Activated CD4-positive, alpha-beta T cell treated with anti-CD3 and anti-CD28 coated beads for 36 hours (primary cell): ENCODE measurements at regions not wholly inside any gene's neighbourhood (a gene's known extent, or its start where the extent isn't known, plus 50 kb on each side); places are given as distances from the start of the nearest gene placed in this dataset.

Source experiments
- ATAC-seq: fragments of 200-7000 bp; cut with Tn5 transposase; one replicate; pipeline ENCODE4 v1.10.0; 2021; ENCODE audit warnings: mild to moderate bottlenecking, moderate library complexity
- CTCF ChIA-PET: fragments of 350-600 bp; sonication (Branson Sonifier 250); formaldehyde crosslinking; loops from one replicate; lab custom pipeline; 2021; ENCODE audit warnings: antibody characterized with exemption; lab: Charles Lee
- POLR2A ChIA-PET: fragments of 350-600 bp; sonication (Branson Sonifier 250); formaldehyde crosslinking; loops from one replicate; lab custom pipeline; 2021; ENCODE audit warnings: antibody characterized with exemption, inconsistent platforms; lab: Charles Lee
- DNase-seq: peaks from one replicate; pipeline ENCODE4 v3.0.0-alpha.2; 2020
- H3K27ac Mint-ChIP-seq: one replicate; pipeline ENCODE4 v1.8.0; 2021; ENCODE audit warnings: mixed read lengths
- H3K27me3 Mint-ChIP-seq: one replicate; pipeline ENCODE4 v1.8.0; 2021; ENCODE audit warnings: mixed read lengths
- H3K36me3 Mint-ChIP-seq: one replicate; pipeline ENCODE4 v1.8.0; 2021; ENCODE audit warnings: low read depth, mixed read lengths
- H3K4me1 Mint-ChIP-seq: one replicate; pipeline ENCODE4 v1.8.0; 2021; ENCODE audit warnings: mixed read lengths
- H3K4me3 Mint-ChIP-seq: one replicate; pipeline ENCODE4 v1.8.0; 2021; ENCODE audit warnings: mild to moderate bottlenecking, moderate library complexity, mixed read lengths
- H3K9me3 Mint-ChIP-seq: one replicate; pipeline ENCODE4 v1.8.0; 2021; ENCODE audit warnings: low read depth, mixed read lengths
- intact Hi-C, 2 experiments: fragments of 100-400 bp; cut with DNase I in 1 of 2; cut with micrococcal nuclease in 1 of 2; formaldehyde crosslinking; loops; one replicate each; pipeline versions ENCODE4 v1.14.2 to v1.15.1; 2022 to 2024; cut with DNase I, micrococcal nuclease

DNA sequence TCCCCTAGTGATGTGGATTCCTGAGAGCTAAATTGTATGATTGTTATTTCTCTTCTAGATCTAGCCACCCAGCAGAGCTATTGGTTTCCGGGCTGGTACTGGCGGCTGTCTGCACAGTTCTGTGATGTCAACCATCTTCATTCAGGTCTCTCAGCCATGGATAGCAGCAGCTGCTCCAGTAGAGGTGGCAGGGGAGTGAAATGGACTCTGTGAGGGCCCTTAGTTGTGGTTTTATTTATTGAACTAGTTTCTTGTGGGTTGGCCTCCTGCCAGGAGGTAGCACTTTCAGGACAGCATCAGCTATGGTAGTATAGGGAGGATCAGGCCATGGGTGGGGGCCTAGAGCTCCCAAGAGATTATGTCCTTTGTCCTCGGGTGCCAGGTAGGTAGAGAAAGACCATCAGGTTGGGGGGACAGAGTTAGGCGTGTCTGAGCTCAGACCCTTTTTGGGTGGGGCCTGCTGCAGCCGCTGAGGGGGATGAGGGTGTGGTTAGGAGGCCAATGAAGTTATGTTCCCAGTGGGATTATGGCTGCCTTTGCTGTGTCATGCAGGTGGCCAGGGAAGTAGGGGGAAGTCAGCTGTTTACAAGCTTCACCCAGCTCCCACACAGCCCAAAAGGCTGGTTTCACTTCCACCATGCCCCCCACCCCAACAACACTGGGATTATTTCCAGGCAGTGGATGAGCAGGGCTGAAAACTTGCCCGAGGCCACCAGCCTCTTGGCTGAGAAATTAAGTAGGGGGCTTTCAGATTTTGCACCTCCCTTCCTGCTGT is 55.1 kb upstream of the RGS4 start:
- H3K36me3 Mint-ChIP-seq = no peaks in the 10 kb centered on the region
- no peaks in the 10 kb centered on the region for H3K27me3 Mint-ChIP-seq
- DNase-seq (no peak), ATAC-seq (no peak)
- intact Hi-C loops = no loop called here
- ChIA-PET POLR2A (no interaction called here), CTCF (no interaction called here)
- H3K27ac Mint-ChIP-seq = no peak overlapping the region
- no peak overlapping the region for H3K4me3 Mint-ChIP-seq
- no peaks in the 10 kb centered on the region for H3K4me1 Mint-ChIP-seq
- peaks cover 2% of the 10 kb centered on the region for H3K9me3 Mint-ChIP-seq

DNA sequence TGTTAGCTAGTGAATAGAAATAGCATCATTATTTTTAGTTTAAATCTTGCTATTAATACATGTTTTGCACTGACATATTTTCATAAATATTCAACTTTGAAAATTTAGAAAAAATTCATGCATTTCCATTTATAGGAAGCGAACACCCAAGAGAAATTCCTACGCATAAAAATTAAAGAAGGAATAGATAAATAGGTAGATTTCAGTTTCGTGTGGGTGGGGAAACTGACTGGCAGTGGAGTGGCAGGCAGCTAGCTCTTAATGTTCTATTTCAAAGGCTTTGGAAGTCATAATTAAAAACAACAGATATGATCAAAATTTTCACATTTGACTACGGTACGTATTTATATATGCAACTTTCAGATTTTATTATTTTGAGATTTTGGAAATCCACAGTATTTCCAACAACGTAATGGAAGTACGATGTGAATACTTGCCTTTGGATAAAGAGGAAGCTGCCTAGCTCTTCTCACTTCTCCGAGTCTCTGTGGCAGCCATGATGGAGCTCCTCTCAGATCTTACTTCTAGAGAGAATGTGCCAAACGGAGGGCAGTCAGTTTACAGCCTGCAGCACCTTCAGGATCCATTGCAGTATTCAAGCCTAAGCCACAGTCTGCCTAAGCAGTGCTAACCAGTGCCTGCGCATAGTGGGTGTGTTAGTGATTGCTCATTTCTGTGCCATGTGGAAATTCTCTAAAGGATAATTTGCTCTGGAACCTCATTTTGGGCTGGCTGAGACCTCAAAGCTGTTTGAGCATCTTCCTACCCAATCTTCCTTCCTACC is 62.9 kb upstream of the RGS4 start:
- ATAC-seq (no peak), DNase-seq (no peak)
- Mint-ChIP-seq H3K4me3 (no peak overlapping the region), H3K27ac (no peak overlapping the region), H3K27me3 (peaks cover 14% of the 10 kb centered on the region), H3K4me1 (no peaks in the 10 kb centered on the region), H3K36me3 (no peaks in the 10 kb centered on the region), H3K9me3 (no peaks in the 10 kb centered on the region)
- CTCF ChIA-PET = no interaction called here
- intact Hi-C loops = no loop called here
- POLR2A ChIA-PET = no interaction called here

DNA sequence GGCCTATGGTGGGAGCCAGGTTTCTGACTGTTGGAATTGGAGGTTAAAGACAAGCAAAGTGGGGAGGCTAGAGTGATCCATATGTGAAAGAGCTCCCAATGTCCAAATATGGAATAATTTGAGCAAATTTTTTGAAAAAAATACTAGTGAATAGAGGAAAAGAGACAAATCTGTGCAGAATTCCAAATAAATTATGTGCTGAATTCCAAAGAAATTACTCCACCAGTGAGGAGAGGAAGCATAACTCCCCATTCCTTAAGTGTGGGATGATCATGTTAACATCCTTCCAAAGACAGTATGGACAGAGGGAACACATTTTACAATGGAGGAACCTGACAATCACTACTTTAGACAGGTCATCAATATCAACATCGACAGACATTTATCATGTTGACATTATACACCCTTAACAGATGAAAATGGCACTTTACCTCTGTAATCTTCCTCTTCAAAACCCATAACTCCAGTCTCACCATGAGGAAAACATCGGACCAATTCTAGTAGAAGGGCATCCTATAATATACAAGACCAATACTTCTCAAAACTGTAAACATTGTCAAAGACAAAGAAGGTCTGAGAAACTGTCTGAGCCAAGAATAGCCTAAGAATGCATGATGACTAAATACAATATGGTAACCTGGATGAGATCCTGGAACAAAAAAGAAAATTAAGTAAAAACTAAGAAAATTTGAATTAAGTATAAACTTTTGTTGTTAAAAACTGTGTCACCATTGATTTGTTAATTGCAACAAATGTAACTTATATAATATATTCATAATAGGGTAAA is 71.5 kb upstream of the RGS4 start:
- ATAC-seq = no peak
- H3K27me3 Mint-ChIP-seq = peaks cover 15% of the 10 kb centered on the region

DNA sequence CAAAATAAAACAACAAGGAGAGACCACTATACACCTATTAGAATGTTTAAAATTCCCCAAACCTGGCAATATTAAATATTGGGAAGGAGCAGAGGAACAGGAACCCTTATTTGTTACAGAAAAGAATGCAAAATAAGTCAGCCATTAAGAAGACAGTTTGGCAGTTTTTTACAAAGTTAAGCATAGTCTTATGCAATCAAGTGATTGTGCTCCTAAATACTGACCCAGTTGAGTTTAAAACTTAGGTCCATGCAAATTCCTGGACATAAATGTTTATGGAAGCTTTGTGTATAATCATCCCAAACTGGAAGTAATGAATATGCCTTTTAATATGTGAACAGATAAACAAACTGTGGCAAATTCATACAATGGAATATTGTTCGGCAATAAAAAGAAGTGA is 72.9 kb upstream of the RGS4 start:
- Mint-ChIP-seq H3K27ac (no peak overlapping the region), H3K9me3 (no peaks in the 10 kb centered on the region), H3K27me3 (peaks cover 11% of the 10 kb centered on the region), H3K4me1 (no peaks in the 10 kb centered on the region), H3K4me3 (no peak overlapping the region), H3K36me3 (no peaks in the 10 kb centered on the region)
- intact Hi-C loops = no loop called here
- POLR2A ChIA-PET = no interaction called here
- DNase-seq (no peak), ATAC-seq (no peak)
- CTCF ChIA-PET = interaction anchor here (0.7 kb wide), 1 partner anchor 64 kb away, joined by 3 read pairs; no protein-coding TSS in a partner anchor

More for the DNA sequence above, 71.5 kb upstream of the RGS4 start:
- H3K27ac Mint-ChIP-seq = no peak overlapping the region
- H3K4me1 Mint-ChIP-seq = no peaks in the 10 kb centered on the region
- intact Hi-C loops = no loop called here
- no peaks in the 10 kb centered on the region for H3K9me3 Mint-ChIP-seq
- no peaks in the 10 kb centered on the region for H3K36me3 Mint-ChIP-seq
- ChIA-PET CTCF (no interaction called here), POLR2A (no interaction called here)
- no peak for DNase-seq
- no peak overlapping the region for H3K4me3 Mint-ChIP-seq

DNA sequence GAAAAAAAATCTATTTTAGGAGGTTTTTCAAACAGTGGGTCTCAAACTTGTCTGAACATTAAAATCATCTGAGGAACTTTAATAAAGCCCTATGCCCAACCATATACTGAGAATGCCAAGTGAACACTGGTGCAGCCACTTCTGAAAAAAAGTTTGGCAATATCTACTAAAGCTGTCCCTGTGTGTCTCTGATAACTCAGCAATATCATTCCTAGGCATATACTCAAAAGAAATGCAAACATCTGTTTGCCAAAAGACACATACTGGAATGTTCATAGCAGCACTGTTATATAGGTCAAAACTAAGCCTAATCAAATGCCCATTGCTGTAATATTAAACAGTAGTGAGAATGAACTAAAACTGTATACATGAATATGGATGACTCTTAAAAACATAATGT is 74.2 kb upstream of the RGS4 start:
- Mint-ChIP-seq H3K4me3 (no peak overlapping the region), H3K9me3 (no peaks in the 10 kb centered on the region), H3K36me3 (no peaks in the 10 kb centered on the region), H3K27me3 (peaks cover 12% of the 10 kb centered on the region), H3K27ac (no peak overlapping the region), H3K4me1 (no peaks in the 10 kb centered on the region)
- ATAC-seq = no peak
- ChIA-PET POLR2A (no interaction called here), CTCF (no interaction called here)
- DNase-seq = no peak
- intact Hi-C loops = no loop called here

DNA sequence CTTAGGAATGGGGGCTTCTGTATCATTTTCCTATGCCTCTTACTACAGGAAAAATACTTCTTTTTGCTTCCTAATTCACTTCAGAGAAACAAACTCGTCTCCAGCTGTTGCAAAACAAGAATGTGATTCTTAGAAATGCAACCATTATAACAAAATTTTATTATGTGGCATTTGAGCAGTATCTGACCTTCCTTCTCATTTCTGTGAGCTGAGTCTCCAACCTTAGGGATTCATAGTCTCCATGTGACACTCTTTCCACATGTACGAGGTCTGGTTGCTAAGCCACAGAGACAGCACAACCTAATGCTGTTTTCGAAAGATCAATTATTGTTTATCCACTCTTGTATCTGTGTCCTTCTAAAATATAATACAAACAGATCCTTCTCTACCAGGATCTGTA is 75.3 kb upstream of the RGS4 start:
- Mint-ChIP-seq H3K4me1 (no peaks in the 10 kb centered on the region), H3K4me3 (no peak overlapping the region), H3K9me3 (no peaks in the 10 kb centered on the region), H3K36me3 (no peaks in the 10 kb centered on the region), H3K27ac (no peak overlapping the region), H3K27me3 (peaks cover 16% of the 10 kb centered on the region)
- no peak for ATAC-seq
- ChIA-PET POLR2A (no interaction called here), CTCF (no interaction called here)
- DNase-seq = no peak
- intact Hi-C loops = no loop called here

DNA sequence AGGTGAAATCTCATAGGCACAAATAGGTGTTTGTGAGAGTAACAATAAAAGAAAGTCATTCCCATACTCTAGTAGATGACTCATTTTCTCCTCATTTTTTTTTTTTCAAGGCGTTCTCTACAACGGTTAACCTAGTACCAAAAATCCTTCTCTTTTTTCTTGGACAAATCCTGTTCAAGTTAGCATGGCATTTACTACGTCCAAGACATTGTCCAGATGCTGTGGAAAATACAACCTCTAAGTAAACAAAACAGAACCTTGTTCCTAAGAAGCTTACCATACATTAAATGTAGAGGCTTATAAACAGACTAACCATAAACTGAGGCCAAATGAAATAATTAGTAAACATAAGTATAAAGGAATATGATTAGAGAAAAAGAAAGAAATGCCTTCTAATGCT is 76.2 kb upstream of the RGS4 start:
- Mint-ChIP-seq H3K27me3 (peaks cover 19% of the 10 kb centered on the region), H3K27ac (no peak overlapping the region), H3K9me3 (no peaks in the 10 kb centered on the region), H3K36me3 (no peaks in the 10 kb centered on the region), H3K4me1 (no peaks in the 10 kb centered on the region), H3K4me3 (no peak overlapping the region)
- ChIA-PET POLR2A (no interaction called here), CTCF (interaction anchor here (0.6 kb wide), 1 partner anchor 237 kb away, joined by 4 read pairs; no protein-coding TSS in a partner anchor)
- DNase-seq (no peak), ATAC-seq (no peak)
- intact Hi-C loops = no loop called here

DNA sequence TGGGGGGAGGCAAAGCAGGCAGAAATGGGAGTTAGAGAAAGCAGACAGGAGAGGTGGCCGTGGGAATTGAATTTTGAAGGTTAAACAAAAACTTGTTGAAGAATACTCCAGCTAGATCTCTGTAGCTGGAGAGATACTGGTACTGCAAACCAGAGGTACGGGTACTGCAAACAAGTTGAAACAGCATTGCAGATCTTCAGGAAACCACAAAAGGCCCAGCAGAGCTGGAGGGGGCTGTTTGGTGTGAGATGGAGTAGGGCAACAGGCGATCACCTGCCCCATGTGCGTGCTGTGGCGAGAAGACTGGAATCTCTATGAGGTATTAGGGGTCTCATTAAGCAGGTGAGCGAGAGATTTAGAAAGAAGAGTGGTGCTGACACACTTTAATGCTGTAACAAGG is 77.7 kb upstream of the RGS4 start:
- no peaks in the 10 kb centered on the region for H3K4me1 Mint-ChIP-seq
- POLR2A ChIA-PET = no interaction called here
- DNase-seq (no peak), ATAC-seq (no peak)
- no peak overlapping the region for H3K4me3 Mint-ChIP-seq
- no peak overlapping the region for H3K27ac Mint-ChIP-seq
- H3K27me3 Mint-ChIP-seq = peaks cover 20% of the 10 kb centered on the region
- H3K9me3 Mint-ChIP-seq = no peaks in the 10 kb centered on the region
- no peaks in the 10 kb centered on the region for H3K36me3 Mint-ChIP-seq
- CTCF ChIA-PET = no interaction called here
- intact Hi-C loops = no loop called here

DNA sequence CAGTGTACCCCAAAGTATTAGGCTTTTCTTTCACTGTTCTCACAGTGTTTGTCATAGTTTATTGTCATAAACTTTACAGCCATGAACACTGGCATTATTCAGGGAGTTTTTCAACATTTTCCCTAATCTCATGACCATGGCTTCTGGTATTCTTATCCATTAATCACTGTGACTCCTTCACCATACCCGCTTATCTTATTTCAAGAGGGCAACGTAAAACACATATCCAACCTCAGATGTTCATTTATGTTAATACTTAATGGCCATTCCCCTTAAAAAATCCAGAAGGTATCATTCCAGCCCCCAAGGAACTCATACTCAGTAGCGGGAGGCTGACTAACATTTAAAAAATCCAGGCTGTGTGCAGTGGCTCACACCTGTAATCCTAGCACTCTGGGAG is 78.5 kb upstream of the RGS4 start:
- no peaks in the 10 kb centered on the region for H3K9me3 Mint-ChIP-seq
- no peaks in the 10 kb centered on the region for H3K36me3 Mint-ChIP-seq
- ChIA-PET POLR2A (no interaction called here), CTCF (interaction anchor here (0.9 kb wide), 1 partner anchor 10 kb away, joined by 3 read pairs; no protein-coding TSS in a partner anchor)
- intact Hi-C loops = no loop called here
- no peak for ATAC-seq
- no peak overlapping the region for H3K27ac Mint-ChIP-seq
- no peak for DNase-seq
- H3K27me3 Mint-ChIP-seq = peaks cover 20% of the 10 kb centered on the region
- H3K4me3 Mint-ChIP-seq = no peak overlapping the region
- H3K4me1 Mint-ChIP-seq = no peaks in the 10 kb centered on the region

DNA sequence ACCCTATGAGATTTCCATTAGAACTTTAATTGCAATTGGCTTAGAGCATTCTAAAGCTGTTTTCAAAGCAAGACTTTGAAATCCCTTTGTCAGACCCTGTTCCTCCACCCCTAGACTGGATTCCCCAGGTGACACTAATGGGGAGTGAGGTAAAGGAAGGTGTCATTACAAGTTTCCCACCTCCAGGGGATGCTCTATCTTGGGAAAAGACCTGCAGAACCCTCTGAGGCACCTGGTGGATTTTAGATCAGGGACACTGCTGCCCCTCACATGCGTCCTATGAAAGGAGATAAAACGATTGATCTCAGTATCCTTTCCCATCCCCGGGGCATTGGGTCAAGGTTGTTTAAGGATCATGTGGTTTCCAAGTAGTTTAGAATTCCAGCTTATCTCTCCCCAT is 80.3 kb upstream of the RGS4 start:
- CTCF ChIA-PET = no interaction called here
- ATAC-seq = no peak
- no peak for DNase-seq
- POLR2A ChIA-PET = no interaction called here
- Mint-ChIP-seq H3K27me3 (peaks cover 18% of the 10 kb centered on the region), H3K27ac (no peak overlapping the region), H3K4me3 (no peak overlapping the region), H3K36me3 (no peaks in the 10 kb centered on the region), H3K4me1 (no peaks in the 10 kb centered on the region), H3K9me3 (no peaks in the 10 kb centered on the region)
- intact Hi-C loops = no loop called here

DNA sequence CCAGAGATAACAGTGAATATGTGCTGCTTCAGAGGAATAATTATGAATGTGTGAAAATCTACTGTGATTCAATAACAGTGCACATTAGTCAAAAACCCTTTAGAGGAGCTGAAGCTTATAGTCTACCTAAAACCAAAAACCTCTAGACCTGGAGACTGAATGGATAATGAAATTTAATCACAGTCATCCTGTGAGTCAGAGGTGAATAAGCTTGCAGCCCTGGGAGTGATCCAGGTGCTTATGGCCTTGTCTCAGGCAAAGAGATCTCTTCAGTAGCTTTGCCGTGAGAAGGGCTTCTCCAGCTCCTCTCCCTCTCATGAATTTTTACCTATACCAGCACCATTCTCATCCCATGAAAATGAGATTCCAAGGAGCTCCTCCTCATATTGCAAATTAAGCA is 81.3 kb upstream of the RGS4 start:
- H3K4me3 Mint-ChIP-seq = no peak overlapping the region
- peaks cover 14% of the 10 kb centered on the region for H3K27me3 Mint-ChIP-seq
- POLR2A ChIA-PET = no interaction called here
- DNase-seq = no peak
- no peaks in the 10 kb centered on the region for H3K9me3 Mint-ChIP-seq
- ATAC-seq = no peak
- intact Hi-C loops = no loop called here
- H3K36me3 Mint-ChIP-seq = no peaks in the 10 kb centered on the region
- CTCF ChIA-PET = no interaction called here
- H3K4me1 Mint-ChIP-seq = no peaks in the 10 kb centered on the region
- no peak overlapping the region for H3K27ac Mint-ChIP-seq
